Endodermal cell (in vitro differentiated cells): ENCODE measurements at regions not wholly inside any gene's neighbourhood (a gene's known extent, or its start where the extent isn't known, plus 50 kb on each side); places are given as distances from the start of the nearest gene placed in this dataset.
A peak's percentile ranks its signal among the peaks of the same experiment; 100 is the strongest.

ENCODE experiments used
- DNase-seq: peaks from one replicate; pipeline ENCODE4 v3.0.0-alpha.2; 2017
- H3K27ac ChIP-seq: 2 replicates; pipeline ENCODE4 v1.5.1; 2013; ENCODE audit warnings: mild to moderate bottlenecking, low read depth, low read length, moderate library complexity
- H3K27me3 ChIP-seq: 2 replicates; pipeline ENCODE4 v1.6.1; 2013; ENCODE audit warnings: mild to moderate bottlenecking, low read length, moderate library complexity; ENCODE audit not compliant: insufficient read depth, control insufficient read depth, poor library complexity, severe bottlenecking
- H3K36me3 ChIP-seq: 2 replicates; pipeline ENCODE4 v1.7.0; 2013; ENCODE audit warnings: mild to moderate bottlenecking, low read length, moderate library complexity; ENCODE audit not compliant: control insufficient read depth, insufficient read depth
- H3K4me1 ChIP-seq: one replicate; pipeline ENCODE4 v1.7.0; 2013; ENCODE audit warnings: low read length; ENCODE audit not compliant: control insufficient read depth, insufficient read depth
- H3K4me3 ChIP-seq: 2 replicates; pipeline ENCODE4 v1.5.1; 2013; ENCODE audit warnings: mild to moderate bottlenecking, low read length, moderate library complexity
- H3K9ac ChIP-seq: 2 replicates; pipeline ENCODE4 v1.6.1; 2013; ENCODE audit warnings: mild to moderate bottlenecking, low read length, moderate library complexity; ENCODE audit not compliant: poor library complexity, severe bottlenecking; ENCODE audit errors: extremely low read depth
- H3K9me3 ChIP-seq: 2 replicates; pipeline ENCODE4 v1.6.1; 2013; ENCODE audit warnings: mild to moderate bottlenecking, low read length, moderate library complexity; ENCODE audit not compliant: control insufficient read depth
- H3K27ac Mint-ChIP-seq: 2 replicates; pipeline ENCODE4 v1.8.0; 2020; ENCODE audit warnings: mixed read lengths
- H3K27me3 Mint-ChIP-seq: 2 replicates; pipeline ENCODE4 v1.8.0; 2021; ENCODE audit warnings: mild to moderate bottlenecking, mixed read lengths; ENCODE audit not compliant: insufficient read depth
- H3K36me3 Mint-ChIP-seq: 2 replicates; pipeline ENCODE4 v1.8.0; 2020; ENCODE audit warnings: low read depth, mixed read lengths
- H3K4me1 Mint-ChIP-seq: 2 replicates; pipeline ENCODE4 v1.8.0; 2020; ENCODE audit warnings: mixed read lengths
- H3K4me3 Mint-ChIP-seq: 2 replicates; pipeline ENCODE4 v1.8.0; 2020; ENCODE audit warnings: mild to moderate bottlenecking, moderate library complexity, mixed read lengths
- H3K9me3 Mint-ChIP-seq: 2 replicates; pipeline ENCODE4 v1.8.0; 2020; ENCODE audit warnings: mild to moderate bottlenecking, mixed read lengths
- WGBS, 2 experiments: methylation state at CpG; one replicate each; pipeline versions ENCODE4 v1.1.5 to v1.1.7; 2013; ENCODE audit warnings: missing lambda C conversion rate in 2 of 2, mixed read lengths in 1 of 2; ENCODE audit not compliant: insufficient coverage in 1 of 2, insufficient read length in 1 of 2; 5-methylcytosine and 5-hydroxymethylcytosine counted together
- TF ChIP-seq, protein P1 (sequence below): fragments of 200-600 bp; sonication (generic); conservative IDR thresholded peaks from 2 replicates; pipeline ENCODE4 v1.5.0; 2021; ENCODE audit warnings: antibody characterized with exemption, mild to moderate bottlenecking

DNA sequence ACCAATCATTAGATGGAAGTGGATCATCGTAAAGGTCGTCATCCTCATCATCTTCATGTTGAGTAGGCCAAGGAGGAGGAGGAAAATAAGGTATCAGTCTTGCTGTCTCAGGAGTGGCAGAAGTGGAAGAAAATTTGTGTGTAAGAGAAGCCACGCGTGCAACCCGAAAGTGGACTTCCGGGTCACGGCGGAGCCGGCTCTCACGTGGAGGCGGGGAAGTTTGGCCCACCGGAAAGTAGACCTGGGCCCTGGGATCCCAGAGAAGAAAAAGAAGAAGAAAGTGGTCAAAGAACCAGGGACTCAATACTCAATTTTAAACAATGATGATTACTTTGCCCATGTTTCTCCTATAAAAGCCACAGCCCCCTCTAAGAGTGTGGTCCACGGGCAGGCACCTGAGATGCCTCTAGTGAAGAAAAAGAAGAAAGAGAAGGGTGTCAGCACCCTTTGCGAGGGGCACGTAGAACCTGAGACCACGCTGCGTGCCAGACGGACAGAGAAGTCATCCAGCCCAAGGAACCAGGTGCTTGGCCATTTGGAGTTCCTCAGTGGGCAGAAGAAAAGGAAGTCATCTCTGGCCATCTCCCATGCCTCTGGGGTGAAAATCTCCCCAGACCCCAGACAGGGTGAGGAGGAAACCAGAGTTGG, 365.8 kb downstream of the BCAT1 start:
- DNase-seq, result no peak
- WGBS, 2 experiments, result 92 to 94% methylated on average over 12 to 18 of the region's 18 CpGs
- Histone ChIP-seq H3K27me3 (no peaks in the 10 kb centered on the region), H3K4me1 (no peaks in the 10 kb centered on the region), H3K27ac (no peak overlapping the region), H3K4me3 (no peak overlapping the region), H3K9me3 (peaks cover 11% of the 10 kb centered on the region), H3K36me3 (no peaks in the 10 kb centered on the region), H3K9ac (no peak overlapping the region)
- no peaks in the 10 kb centered on the region for H3K36me3 Mint-ChIP-seq
- no peak overlapping the region for H3K4me3 Mint-ChIP-seq
- H3K27me3 Mint-ChIP-seq, result no peaks in the 10 kb centered on the region
- H3K9me3 Mint-ChIP-seq, result peaks cover 15% of the 10 kb centered on the region
- TF ChIP-seq, protein P1, sequence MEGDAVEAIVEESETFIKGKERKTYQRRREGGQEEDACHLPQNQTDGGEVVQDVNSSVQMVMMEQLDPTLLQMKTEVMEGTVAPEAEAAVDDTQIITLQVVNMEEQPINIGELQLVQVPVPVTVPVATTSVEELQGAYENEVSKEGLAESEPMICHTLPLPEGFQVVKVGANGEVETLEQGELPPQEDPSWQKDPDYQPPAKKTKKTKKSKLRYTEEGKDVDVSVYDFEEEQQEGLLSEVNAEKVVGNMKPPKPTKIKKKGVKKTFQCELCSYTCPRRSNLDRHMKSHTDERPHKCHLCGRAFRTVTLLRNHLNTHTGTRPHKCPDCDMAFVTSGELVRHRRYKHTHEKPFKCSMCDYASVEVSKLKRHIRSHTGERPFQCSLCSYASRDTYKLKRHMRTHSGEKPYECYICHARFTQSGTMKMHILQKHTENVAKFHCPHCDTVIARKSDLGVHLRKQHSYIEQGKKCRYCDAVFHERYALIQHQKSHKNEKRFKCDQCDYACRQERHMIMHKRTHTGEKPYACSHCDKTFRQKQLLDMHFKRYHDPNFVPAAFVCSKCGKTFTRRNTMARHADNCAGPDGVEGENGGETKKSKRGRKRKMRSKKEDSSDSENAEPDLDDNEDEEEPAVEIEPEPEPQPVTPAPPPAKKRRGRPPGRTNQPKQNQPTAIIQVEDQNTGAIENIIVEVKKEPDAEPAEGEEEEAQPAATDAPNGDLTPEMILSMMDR, result no peak
- H3K27ac Mint-ChIP-seq, result no peak overlapping the region
- H3K4me1 Mint-ChIP-seq, result no peaks in the 10 kb centered on the region

DNA sequence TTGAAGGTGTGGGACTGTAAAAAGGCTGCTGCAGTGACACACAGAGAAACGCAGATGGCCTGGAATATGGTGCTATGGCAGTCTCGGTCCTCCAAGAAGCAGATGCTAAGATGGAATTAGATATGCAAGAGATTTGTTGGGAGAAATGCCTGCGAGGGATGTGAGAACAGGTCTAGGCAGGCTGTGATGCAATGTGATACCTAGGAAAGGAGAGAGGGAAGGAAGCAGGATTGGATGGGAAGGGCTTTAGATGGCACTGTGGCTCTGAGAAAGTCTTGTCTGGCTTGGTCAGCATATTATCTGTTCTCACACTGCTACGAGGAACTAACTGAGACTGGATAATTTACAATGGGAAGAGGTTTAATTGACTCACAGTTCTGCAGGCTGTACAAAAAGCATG, 374.4 kb downstream of the BCAT1 start:
- Mint-ChIP-seq H3K27ac (no peak overlapping the region), H3K36me3 (no peaks in the 10 kb centered on the region), H3K9me3 (peaks cover 2% of the 10 kb centered on the region), H3K4me3 (no peak overlapping the region), H3K4me1 (peaks cover 6% of the 10 kb centered on the region), H3K27me3 (peaks cover 2% of the 10 kb centered on the region)
- DNase-seq, result no peak
- H3K36me3 ChIP-seq, result no peaks in the 10 kb centered on the region
- H3K27ac ChIP-seq, result no peak overlapping the region
- TF ChIP-seq, protein P1, result peak; percentile 22
- H3K9ac ChIP-seq, result no peak overlapping the region
- H3K4me3 ChIP-seq, result no peak overlapping the region
- H3K4me1 ChIP-seq, result no peaks in the 10 kb centered on the region
- WGBS, 2 experiments, result 86 to 90% methylated on average over 4 of the region's 4 CpGs
- H3K27me3 ChIP-seq, result no peaks in the 10 kb centered on the region
- H3K9me3 ChIP-seq, result no peaks in the 10 kb centered on the region

DNA sequence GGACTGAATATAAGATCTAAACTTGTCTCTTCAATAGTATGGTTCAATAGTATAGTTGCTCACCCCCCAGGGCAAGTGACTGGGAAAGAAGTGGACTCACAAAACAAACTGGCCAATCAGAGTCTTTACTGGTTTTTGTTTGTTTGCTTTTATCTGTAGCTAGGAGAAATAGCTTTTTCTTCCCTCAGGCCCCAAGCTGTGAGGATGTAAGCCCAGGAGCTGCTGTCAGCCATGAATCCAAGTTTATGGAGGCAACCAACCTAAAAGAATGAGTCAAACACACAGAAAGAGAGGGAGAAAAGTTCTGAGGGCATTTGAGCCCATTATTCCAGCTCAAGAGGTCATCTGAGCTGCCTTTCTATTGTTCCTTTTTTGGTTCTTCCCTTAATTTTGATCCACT, 375.3 kb downstream of the BCAT1 start:
- Histone ChIP-seq H3K4me3 (no peak overlapping the region), H3K27ac (no peak overlapping the region), H3K27me3 (no peaks in the 10 kb centered on the region), H3K36me3 (no peaks in the 10 kb centered on the region), H3K9me3 (no peaks in the 10 kb centered on the region), H3K9ac (no peak overlapping the region), H3K4me1 (no peaks in the 10 kb centered on the region)
- Mint-ChIP-seq H3K9me3 (no peaks in the 10 kb centered on the region), H3K36me3 (no peaks in the 10 kb centered on the region), H3K27ac (no peak overlapping the region), H3K4me3 (no peak overlapping the region), H3K4me1 (peaks cover 6% of the 10 kb centered on the region), H3K27me3 (peaks cover 2% of the 10 kb centered on the region)
- TF ChIP-seq, protein P1, result no peak
- DNase-seq, result no peak
